Retinal pigment epithelial cell (primary cell): ENCODE measurements at regions not wholly inside any gene's neighbourhood (a gene's known extent, or its start where the extent isn't known, plus 50 kb on each side); places are given as distances from the start of the nearest gene placed in this dataset.

Experiments
- DNase-seq: peaks from one replicate; pipeline ENCODE4 v3.0.0-alpha.2; 2010; ENCODE audit warnings: low read depth
- H3K4me3 ChIP-seq: 2 replicates; pipeline ENCODE4 v1.5.1; 2011; ENCODE audit warnings: mild to moderate bottlenecking, low read length, control low read depth, moderate library complexity
- TF ChIP-seq, protein P1 (sequence below): conservative IDR thresholded peaks from 2 replicates; pipeline ENCODE4 v1.5.1; 2011; ENCODE audit warnings: low read depth, low read length, control low read depth, inconsistent platforms

DNA sequence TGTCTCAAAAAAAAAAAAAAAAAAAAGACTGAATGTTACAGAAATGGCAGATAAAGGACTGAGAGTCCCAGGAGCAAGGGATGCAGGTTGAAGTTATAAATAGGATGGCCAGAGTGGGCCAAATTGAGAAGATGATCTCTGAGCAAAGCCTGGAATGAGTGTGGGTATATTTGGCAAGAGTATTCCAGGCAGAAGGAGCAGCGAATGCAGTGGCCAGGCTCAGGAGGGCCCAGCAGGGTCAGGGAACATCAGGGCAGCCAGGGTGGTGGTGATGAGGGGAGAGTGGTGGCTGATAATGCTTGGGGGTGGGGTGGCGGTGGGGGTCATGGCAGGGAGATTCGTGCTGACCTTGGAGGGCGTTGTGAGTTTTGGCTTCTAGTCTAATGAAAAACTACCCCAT is 141.3 kb upstream of the AGAP1 start:
- TF ChIP-seq, protein P1, sequence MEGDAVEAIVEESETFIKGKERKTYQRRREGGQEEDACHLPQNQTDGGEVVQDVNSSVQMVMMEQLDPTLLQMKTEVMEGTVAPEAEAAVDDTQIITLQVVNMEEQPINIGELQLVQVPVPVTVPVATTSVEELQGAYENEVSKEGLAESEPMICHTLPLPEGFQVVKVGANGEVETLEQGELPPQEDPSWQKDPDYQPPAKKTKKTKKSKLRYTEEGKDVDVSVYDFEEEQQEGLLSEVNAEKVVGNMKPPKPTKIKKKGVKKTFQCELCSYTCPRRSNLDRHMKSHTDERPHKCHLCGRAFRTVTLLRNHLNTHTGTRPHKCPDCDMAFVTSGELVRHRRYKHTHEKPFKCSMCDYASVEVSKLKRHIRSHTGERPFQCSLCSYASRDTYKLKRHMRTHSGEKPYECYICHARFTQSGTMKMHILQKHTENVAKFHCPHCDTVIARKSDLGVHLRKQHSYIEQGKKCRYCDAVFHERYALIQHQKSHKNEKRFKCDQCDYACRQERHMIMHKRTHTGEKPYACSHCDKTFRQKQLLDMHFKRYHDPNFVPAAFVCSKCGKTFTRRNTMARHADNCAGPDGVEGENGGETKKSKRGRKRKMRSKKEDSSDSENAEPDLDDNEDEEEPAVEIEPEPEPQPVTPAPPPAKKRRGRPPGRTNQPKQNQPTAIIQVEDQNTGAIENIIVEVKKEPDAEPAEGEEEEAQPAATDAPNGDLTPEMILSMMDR: no peak
- no peak overlapping the region for H3K4me3 ChIP-seq
- no peak for DNase-seq

DNA sequence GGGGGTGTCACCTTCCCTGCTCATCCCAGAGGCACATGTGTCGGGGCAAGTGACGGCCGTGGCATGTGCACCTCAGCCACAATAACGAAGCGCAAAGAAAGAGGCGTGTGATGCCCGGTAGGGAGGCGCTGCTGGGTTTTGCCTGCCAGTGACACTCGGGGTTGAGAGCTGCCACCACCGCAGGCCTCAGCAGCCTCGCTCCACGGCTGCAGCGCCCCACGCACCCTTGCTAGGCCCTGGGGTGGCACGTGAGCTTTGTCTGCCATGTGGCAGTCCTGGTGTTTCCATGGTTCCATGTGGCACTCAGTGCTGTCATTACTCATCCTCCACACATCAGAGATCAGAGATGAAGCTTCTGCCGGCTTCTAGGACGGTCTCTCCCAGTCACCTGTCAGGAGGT is 136.0 kb upstream of the AGAP1 start:
- DNase-seq: no peak
- TF ChIP-seq, protein P1: no peak
- H3K4me3 ChIP-seq: no peak overlapping the region

DNA sequence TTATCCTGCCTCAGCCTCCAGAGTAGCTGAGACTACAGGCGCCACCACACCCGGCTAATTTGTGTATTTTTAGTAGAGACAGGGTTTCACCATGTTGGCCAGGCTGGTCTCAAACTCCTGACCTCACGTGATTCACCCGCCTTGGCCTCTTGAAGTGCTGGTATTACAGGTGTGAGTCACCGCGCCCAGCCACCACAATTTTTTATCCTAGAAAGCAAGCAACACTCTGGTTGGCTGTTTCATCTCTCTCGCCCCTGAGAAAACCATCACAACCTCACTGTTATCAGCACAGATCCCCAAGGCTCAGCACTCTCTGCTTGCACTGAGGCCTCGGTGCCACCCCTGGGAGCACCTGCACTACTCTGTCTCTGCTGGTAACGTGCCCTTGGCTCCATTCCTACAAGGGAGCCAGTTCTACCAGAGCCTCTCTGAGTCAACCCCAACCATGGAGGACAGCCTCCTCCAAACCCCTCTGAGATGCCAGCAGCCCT is 134.8 kb upstream of the AGAP1 start:
- TF ChIP-seq, protein P1: no peak
- DNase-seq: no peak
- H3K4me3 ChIP-seq: no peak overlapping the region

DNA sequence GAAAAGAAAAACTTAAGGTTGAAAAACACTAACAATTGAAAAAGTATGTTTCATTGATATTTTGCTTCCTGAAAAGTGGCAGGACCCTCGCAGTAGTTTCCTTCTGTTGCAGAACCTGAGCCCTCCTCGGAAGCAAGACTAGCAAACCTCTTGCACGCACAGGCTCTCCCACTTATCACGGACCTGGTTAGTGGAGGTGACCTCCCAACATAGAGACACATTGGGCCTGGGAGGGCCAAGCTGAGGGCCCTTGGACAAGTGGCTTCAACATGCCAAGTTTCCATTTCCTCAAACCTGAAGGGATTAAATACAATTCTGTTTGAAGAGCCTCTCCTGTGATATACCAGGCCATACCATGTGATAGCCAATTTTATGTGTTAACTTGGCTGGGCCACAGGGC is 133.4 kb upstream of the AGAP1 start:
- no peak for DNase-seq
- no peak overlapping the region for H3K4me3 ChIP-seq
- TF ChIP-seq, protein P1: no peak

DNA sequence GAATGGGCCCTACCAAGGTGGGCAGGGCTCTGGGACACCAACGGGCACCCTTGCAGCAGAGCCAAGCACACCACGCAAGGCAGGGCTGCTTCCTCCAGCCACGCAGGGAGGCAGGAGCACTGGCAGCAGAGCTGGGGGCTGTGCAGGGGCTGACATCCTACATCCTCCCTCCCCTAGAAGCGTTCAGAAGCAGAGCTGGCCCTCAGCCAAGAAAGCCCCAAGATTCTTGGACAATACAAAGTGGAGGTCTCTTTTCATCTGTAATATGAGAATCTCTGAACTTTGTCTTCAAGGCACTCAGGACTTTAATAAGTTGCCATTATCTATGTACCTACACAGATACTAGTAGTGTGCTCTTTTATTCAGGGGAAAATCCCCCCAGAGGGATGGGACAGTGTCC is 128.1 kb upstream of the AGAP1 start:
- no peak for DNase-seq
- H3K4me3 ChIP-seq: no peak overlapping the region
- TF ChIP-seq, protein P1: no peak

DNA sequence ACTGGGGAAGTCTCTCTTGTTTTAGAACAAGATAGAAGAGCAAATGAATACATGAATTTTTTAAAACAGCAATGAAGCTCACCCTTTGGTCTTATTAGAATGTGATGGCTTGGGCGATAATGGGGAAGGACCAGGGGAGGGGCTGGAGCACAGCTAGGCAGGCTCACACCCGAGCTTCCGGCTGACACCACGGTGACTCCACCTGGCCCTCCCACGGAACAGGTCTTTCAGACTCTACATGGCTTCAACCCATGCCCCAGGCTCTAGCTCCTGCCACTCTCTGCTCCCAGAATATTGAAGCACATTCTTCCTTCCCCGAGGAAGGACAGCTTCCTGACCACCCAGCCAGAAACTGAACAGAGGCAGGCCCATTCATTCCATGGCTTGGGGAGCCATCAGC is 127.5 kb upstream of the AGAP1 start:
- no peak overlapping the region for H3K4me3 ChIP-seq
- DNase-seq: no peak
- TF ChIP-seq, protein P1: no peak

DNA sequence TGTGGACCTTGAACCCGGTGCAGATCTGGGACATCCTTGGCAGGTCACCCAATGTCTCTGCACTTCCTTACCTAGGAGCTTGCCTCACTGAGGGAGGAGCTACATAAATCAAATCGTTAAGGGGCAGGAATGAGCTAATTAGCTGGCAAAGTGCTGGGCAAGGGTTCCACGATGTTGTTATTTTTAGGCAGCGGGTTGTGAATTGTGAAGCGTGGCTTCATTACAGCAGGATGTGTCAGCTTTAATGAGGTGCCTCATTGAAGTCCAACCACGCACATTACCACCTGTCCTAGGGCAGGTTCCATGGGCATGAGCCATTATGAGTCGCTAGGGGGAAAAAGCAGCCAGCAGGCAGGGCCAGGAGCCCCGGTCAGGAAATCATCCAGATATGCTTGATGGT is 127.0 kb upstream of the AGAP1 start:
- TF ChIP-seq, protein P1: no peak
- no peak for DNase-seq
- H3K4me3 ChIP-seq: no peak overlapping the region
